GM12865 (cell line): ENCODE measurements at regions not wholly inside any gene's neighbourhood (a gene's known extent, or its start where the extent isn't known, plus 50 kb on each side); places are given as distances from the start of the nearest gene placed in this dataset.

ENCODE experiments used
- DNase-seq: peaks from one replicate; pipeline ENCODE4 v3.0.0; 2010; ENCODE audit warnings: low read depth
- H3K4me3 ChIP-seq: 2 replicates; pipeline ENCODE4 v1.5.1; 2011; ENCODE audit warnings: mild to moderate bottlenecking, low read depth, low read length, control low read depth
- CTCF ChIP-seq: IDR thresholded peaks from 2 replicates; pipeline ENCODE4 v1.5.1; 2011; ENCODE audit warnings: low read length, control low read depth, low read depth, inconsistent platforms; ENCODE audit not compliant: insufficient read depth; ENCODE audit errors: missing control alignments

- H3K4me3 ChIP-seq: no peak overlapping the region
- no peak for DNase-seq
- TF ChIP-seq CTCF: no peak
These were observed 148.2 kb upstream of the GLI2 start for GRCh38 chr2:120587279-120587996.

GRCh38 chr2:120587997-120588336 is 147.7 kb upstream of the GLI2 start:
- no peak for DNase-seq
- no peak for TF ChIP-seq CTCF
- no peak overlapping the region for H3K4me3 ChIP-seq

- no peak for TF ChIP-seq CTCF
- no peak for DNase-seq
These were observed 145.7 kb upstream of the GLI2 start for GRCh38 chr2:120589771-120590608.

GRCh38 chr2:120590841-120591240 is 144.8 kb upstream of the GLI2 start:
- no peak for DNase-seq
- no peak overlapping the region for H3K4me3 ChIP-seq
- no peak for TF ChIP-seq CTCF

More at GRCh38 chr2:120589771-120590608, 145.7 kb upstream of the GLI2 start:
- H3K4me3 ChIP-seq: no peak overlapping the region

- H3K4me3 ChIP-seq: no peak overlapping the region
- DNase-seq: no peak
- no peak for TF ChIP-seq CTCF
These were observed 144.1 kb upstream of the GLI2 start for GRCh38 chr2:120591572-120591971.

GRCh38 chr2:120592084-120592483 is 143.6 kb upstream of the GLI2 start:
- no peak overlapping the region for H3K4me3 ChIP-seq
- no peak for TF ChIP-seq CTCF
- no peak for DNase-seq
